GM21390 (cell line): ENCODE measurements at regions not wholly inside any gene's neighbourhood (a gene's known extent, or its start where the extent isn't known, plus 50 kb on each side); places are given as distances from the start of the nearest gene placed in this dataset.
"Not testable (repeated sequence)": the region's sequence is repeated elsewhere in the genome, so short reads cannot be mapped to it uniquely, and the experiment has no call there.

ENCODE experiments used
- ATAC-seq: cut with Tn5 transposase; IDR thresholded peaks from one replicate; pipeline ENCODE4 v1.9.1; 2021; ENCODE audit not compliant: unreplicated experiment

- no peak for ATAC-seq
Measured at GRCh38 chrX:66914080-66914479, 275.2 kb upstream of the EDA2R start.

GRCh38 chrX:66912417-66912816, 273.5 kb upstream of the EDA2R start:
- no peak for ATAC-seq

- ATAC-seq, result no peak
Measured at GRCh38 chrX:66902081-66902480, 263.2 kb upstream of the EDA2R start.

GRCh38 chrX:66900886-66901285, 262.0 kb upstream of the EDA2R start:
- no peak for ATAC-seq

GRCh38 chrX:66892004-66892403, 253.1 kb upstream of the EDA2R start:
- no peak for ATAC-seq

- ATAC-seq, result no peak
Measured at GRCh38 chrX:66889418-66889817, 250.5 kb upstream of the EDA2R start.

GRCh38 chrX:66882101-66882500, 243.2 kb upstream of the EDA2R start:
- no peak for ATAC-seq

- no peak for ATAC-seq
Measured at GRCh38 chrX:66876776-66877175, 237.9 kb upstream of the EDA2R start.

GRCh38 chrX:66872771-66873170, 233.9 kb upstream of the EDA2R start:
- ATAC-seq, result no peak

- no peak for ATAC-seq
Measured at GRCh38 chrX:66863721-66864120, 224.8 kb upstream of the EDA2R start.

GRCh38 chrX:66833426-66833825, 194.5 kb upstream of the EDA2R start:
- peak; percentile 100 for ATAC-seq

- ATAC-seq, result no peak
Measured at GRCh38 chrX:66815227-66815626, 176.3 kb upstream of the EDA2R start.

- ATAC-seq, result not testable (repeated sequence)
Measured at GRCh38 chrX:66794514-66794913, 155.6 kb upstream of the EDA2R start.

- no peak for ATAC-seq
Measured at GRCh38 chrX:66766318-66766717, 127.4 kb upstream of the EDA2R start.

GRCh38 chrX:66760651-66761050, 121.8 kb upstream of the EDA2R start:
- ATAC-seq, result no peak

GRCh38 chrX:66756717-66757116, 117.8 kb upstream of the EDA2R start:
- ATAC-seq, result peak; percentile 79

GRCh38 chrX:66751136-66751782, 112.4 kb upstream of the EDA2R start:
- ATAC-seq, result no peak

- not testable (repeated sequence) for ATAC-seq
Measured at GRCh38 chrX:66744519-66744918, 105.6 kb upstream of the EDA2R start.

- no peak for ATAC-seq
Measured at GRCh38 chrX:66731398-66731797, 92.5 kb upstream of the EDA2R start.

GRCh38 chrX:66728818-66729271, 90.0 kb upstream of the EDA2R start:
- peak; percentile 87 for ATAC-seq

- ATAC-seq, result no peak
Measured at GRCh38 chrX:66717926-66718325, 79.0 kb upstream of the EDA2R start.

- ATAC-seq, result no peak
Measured at GRCh38 chrX:66698273-66699204, 59.7 kb upstream of the EDA2R start.
